WTC11 (cell line): ENCODE measurements at regions not wholly inside any gene's neighbourhood (a gene's known extent, or its start where the extent isn't known, plus 50 kb on each side); places are given as distances from the start of the nearest gene placed in this dataset.

Experiments
- ATAC-seq: fragments of 200-7000 bp; cut with Tn5 transposase; 2 replicates; pipeline ENCODE4 v1.10.0; 2021; ENCODE audit warnings: mild to moderate bottlenecking, moderate library complexity
- CTCF ChIA-PET: fragments of 300-600 bp; sonication (Branson Sonifier 250); formaldehyde crosslinking; loops from one replicate; lab custom pipeline; 2021; ENCODE audit warnings: antibody characterized with exemption; lab: Charles Lee
- POLR2A ChIA-PET: fragments of 350-600 bp; sonication (Branson Sonifier 250); formaldehyde crosslinking; loops from one replicate; lab custom pipeline; 2021; ENCODE audit warnings: antibody characterized with exemption; lab: Charles Lee
- DNase-seq: peaks from one replicate; pipeline ENCODE4 v3.0.0; 2021; ENCODE audit warnings: low spot score
- H3K27ac Mint-ChIP-seq: 2 replicates; pipeline ENCODE4 v1.8.0; 2021; ENCODE audit warnings: mixed read lengths
- H3K27me3 Mint-ChIP-seq: 2 replicates; pipeline ENCODE4 v1.8.0; 2021; ENCODE audit warnings: low read depth, mild to moderate bottlenecking, moderate library complexity, mixed read lengths
- H3K36me3 Mint-ChIP-seq: 2 replicates; pipeline ENCODE4 v1.8.0; 2021; ENCODE audit warnings: mixed read lengths
- H3K4me1 Mint-ChIP-seq: 2 replicates; pipeline ENCODE4 v1.8.0; 2022; ENCODE audit warnings: mixed read lengths
- H3K4me3 Mint-ChIP-seq: 2 replicates; pipeline ENCODE4 v1.8.0; 2021; ENCODE audit warnings: mild to moderate bottlenecking, moderate library complexity, mixed read lengths
- H3K9me3 Mint-ChIP-seq: 2 replicates; pipeline ENCODE4 v1.8.0; 2021; ENCODE audit warnings: mixed read lengths
- ARID4B ChIP-seq: sonication (generic); formaldehyde crosslinking; IDR thresholded peaks from 2 replicates; pipeline ENCODE4 v1.8.0; 2023; ENCODE audit warnings: missing genetic modification reagents, mild to moderate bottlenecking, borderline replicate concordance
- CREM ChIP-seq: sonication (generic); formaldehyde crosslinking; IDR thresholded peaks from 2 replicates; pipeline ENCODE4 v1.8.1; 2022; ENCODE audit warnings: mild to moderate bottlenecking, missing genetic modification reagents, moderate library complexity
- ELF4 ChIP-seq: sonication (generic); formaldehyde crosslinking; IDR thresholded peaks from 2 replicates; pipeline ENCODE4 v1.8.1; 2022; ENCODE audit warnings: low read depth, mild to moderate bottlenecking, moderate library complexity, missing genetic modification reagents
- EMX1 ChIP-seq: fragments of 250-450 bp; sonication (Bioruptor Pico); IDR thresholded peaks from 2 replicates; pipeline ENCODE4 v1.8.0; 2021; ENCODE audit warnings: mild to moderate bottlenecking
- ETV6 ChIP-seq: sonication (generic); formaldehyde crosslinking; IDR thresholded peaks from 2 replicates; pipeline ENCODE4 v1.8.1; 2022; ENCODE audit warnings: mild to moderate bottlenecking, missing genetic modification reagents
- FOXJ3 ChIP-seq: sonication (generic); formaldehyde crosslinking; IDR thresholded peaks from 2 replicates; pipeline ENCODE4 v1.9.0; 2021; ENCODE audit warnings: missing genetic modification reagents, mild to moderate bottlenecking, borderline replicate concordance
- IRF2 ChIP-seq: sonication (generic); formaldehyde crosslinking; IDR thresholded peaks from 2 replicates; pipeline ENCODE4 v1.8.0; 2022; ENCODE audit warnings: low read depth, missing genetic modification reagents, borderline replicate concordance
- MAX ChIP-seq: sonication (generic); formaldehyde crosslinking; IDR thresholded peaks from 2 replicates; pipeline ENCODE4 v1.8.0; 2022; ENCODE audit warnings: mild to moderate bottlenecking, missing genetic modification reagents
- NFATC4 ChIP-seq: fragments of 250-450 bp; sonication (Bioruptor Pico); IDR thresholded peaks from 2 replicates; pipeline ENCODE4 v1.9.0; 2021; ENCODE audit warnings: mild to moderate bottlenecking
- RORB ChIP-seq: fragments of 250-450 bp; sonication (Bioruptor Pico); IDR thresholded peaks from 2 replicates; pipeline ENCODE4 v1.9.0; 2021; ENCODE audit warnings: mild to moderate bottlenecking
- SMAD3 ChIP-seq: sonication (generic); formaldehyde crosslinking; IDR thresholded peaks from 2 replicates; pipeline ENCODE4 v1.8.0; 2022; ENCODE audit warnings: missing genetic modification reagents, mild to moderate bottlenecking, borderline replicate concordance
- SP1 ChIP-seq: sonication (generic); formaldehyde crosslinking; conservative IDR thresholded peaks from 2 replicates; pipeline ENCODE4 v1.8.1; 2022; ENCODE audit warnings: missing genetic modification reagents
- STAT6 ChIP-seq: sonication (generic); formaldehyde crosslinking; conservative IDR thresholded peaks from 2 replicates; pipeline ENCODE4 v1.8.1; 2023; ENCODE audit warnings: mild to moderate bottlenecking, low read depth, missing genetic modification reagents, moderate library complexity
- ZMAT4 ChIP-seq: fragments of 250-450 bp; sonication (Bioruptor Pico); IDR thresholded peaks from 2 replicates; pipeline ENCODE4 v1.9.0; 2021; ENCODE audit warnings: mild to moderate bottlenecking
- ZNF423 ChIP-seq: fragments of 250-450 bp; sonication (Bioruptor Pico); IDR thresholded peaks from 2 replicates; pipeline ENCODE4 v2.1.2; 2022; ENCODE audit warnings: mild to moderate bottlenecking, moderate library complexity
- ZNF425 ChIP-seq: fragments of 250-450 bp; sonication (Bioruptor Pico); conservative IDR thresholded peaks from 2 replicates; pipeline ENCODE4 v1.9.0; 2021; ENCODE audit warnings: mild to moderate bottlenecking
- TF ChIP-seq, protein P1 (sequence below): fragments of 250-450 bp; sonication (Bioruptor Pico); IDR thresholded peaks from 2 replicates; pipeline ENCODE4 v1.9.0; 2021; ENCODE audit warnings: mild to moderate bottlenecking, borderline replicate concordance

- TF ChIP-seq ZNF425: no peak
Observed at GRCh38 chr13:82627183-82627582, 1255.1 kb downstream of the SLITRK1 start (continued).

DNA sequence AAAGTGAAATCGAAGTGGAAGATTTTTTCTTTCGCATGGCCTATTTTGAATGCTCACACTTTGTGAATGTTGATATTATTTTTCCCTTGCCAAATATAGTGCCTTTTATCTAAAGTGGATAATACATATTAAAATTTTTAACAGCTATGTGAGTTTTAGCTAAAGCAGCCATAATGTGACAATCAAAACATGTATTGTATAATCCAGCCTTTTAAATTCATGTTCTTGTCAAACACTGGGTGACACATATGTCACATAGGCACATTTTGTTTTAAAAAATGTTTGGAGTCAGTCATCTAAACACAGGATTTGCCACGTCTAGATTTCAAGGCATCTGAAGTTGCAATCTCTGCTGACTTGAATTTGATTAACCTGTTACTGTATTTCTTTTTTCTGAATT is 1256.6 kb downstream of the SLITRK1 start:
- no peaks in the 10 kb centered on the region for H3K4me1 Mint-ChIP-seq
- TF ChIP-seq ELF4: no peak
- TF ChIP-seq, protein P1, sequence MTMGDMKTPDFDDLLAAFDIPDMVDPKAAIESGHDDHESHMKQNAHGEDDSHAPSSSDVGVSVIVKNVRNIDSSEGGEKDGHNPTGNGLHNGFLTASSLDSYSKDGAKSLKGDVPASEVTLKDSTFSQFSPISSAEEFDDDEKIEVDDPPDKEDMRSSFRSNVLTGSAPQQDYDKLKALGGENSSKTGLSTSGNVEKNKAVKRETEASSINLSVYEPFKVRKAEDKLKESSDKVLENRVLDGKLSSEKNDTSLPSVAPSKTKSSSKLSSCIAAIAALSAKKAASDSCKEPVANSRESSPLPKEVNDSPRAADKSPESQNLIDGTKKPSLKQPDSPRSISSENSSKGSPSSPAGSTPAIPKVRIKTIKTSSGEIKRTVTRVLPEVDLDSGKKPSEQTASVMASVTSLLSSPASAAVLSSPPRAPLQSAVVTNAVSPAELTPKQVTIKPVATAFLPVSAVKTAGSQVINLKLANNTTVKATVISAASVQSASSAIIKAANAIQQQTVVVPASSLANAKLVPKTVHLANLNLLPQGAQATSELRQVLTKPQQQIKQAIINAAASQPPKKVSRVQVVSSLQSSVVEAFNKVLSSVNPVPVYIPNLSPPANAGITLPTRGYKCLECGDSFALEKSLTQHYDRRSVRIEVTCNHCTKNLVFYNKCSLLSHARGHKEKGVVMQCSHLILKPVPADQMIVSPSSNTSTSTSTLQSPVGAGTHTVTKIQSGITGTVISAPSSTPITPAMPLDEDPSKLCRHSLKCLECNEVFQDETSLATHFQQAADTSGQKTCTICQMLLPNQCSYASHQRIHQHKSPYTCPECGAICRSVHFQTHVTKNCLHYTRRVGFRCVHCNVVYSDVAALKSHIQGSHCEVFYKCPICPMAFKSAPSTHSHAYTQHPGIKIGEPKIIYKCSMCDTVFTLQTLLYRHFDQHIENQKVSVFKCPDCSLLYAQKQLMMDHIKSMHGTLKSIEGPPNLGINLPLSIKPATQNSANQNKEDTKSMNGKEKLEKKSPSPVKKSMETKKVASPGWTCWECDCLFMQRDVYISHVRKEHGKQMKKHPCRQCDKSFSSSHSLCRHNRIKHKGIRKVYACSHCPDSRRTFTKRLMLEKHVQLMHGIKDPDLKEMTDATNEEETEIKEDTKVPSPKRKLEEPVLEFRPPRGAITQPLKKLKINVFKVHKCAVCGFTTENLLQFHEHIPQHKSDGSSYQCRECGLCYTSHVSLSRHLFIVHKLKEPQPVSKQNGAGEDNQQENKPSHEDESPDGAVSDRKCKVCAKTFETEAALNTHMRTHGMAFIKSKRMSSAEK (CRISPR knock-in tag): no peak
- TF ChIP-seq ZNF423 (CRISPR knock-in tag): no peak
- no peak for TF ChIP-seq SMAD3 (CRISPR knock-in tag)
- TF ChIP-seq CREM (CRISPR knock-in tag): no peak
- no peak for TF ChIP-seq NFATC4
- no peak for TF ChIP-seq RORB (CRISPR knock-in tag)
- no peak for TF ChIP-seq MAX (CRISPR knock-in tag)
- TF ChIP-seq ARID4B (CRISPR knock-in tag): no peak
- TF ChIP-seq IRF2 (CRISPR knock-in tag): no peak

DNA sequence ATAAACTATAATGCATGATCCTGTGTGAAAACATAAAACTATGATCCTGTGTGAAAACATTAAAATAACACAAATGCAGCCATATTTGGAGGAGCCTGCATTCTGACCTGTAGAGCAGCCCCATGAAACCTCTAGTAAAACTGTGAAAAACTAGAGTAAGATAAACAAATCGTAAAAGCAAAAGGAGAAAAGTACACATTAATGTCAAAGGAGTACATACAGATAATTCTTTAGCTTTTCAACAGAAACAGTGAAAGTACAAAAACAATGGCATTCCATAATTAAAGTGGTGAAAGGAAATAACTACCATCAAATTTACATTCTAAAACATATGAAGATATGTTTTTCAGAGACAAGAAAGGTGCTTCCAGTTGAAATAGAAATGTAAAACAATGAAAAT is 1267.2 kb downstream of the SLITRK1 start:
- CTCF ChIA-PET: no interaction called here
- Mint-ChIP-seq H3K27ac (no peak overlapping the region), H3K4me3 (no peak overlapping the region), H3K9me3 (no peaks in the 10 kb centered on the region), H3K36me3 (no peaks in the 10 kb centered on the region), H3K4me1 (peaks cover 3% of the 10 kb centered on the region; the same call in 1 of the 2 replicates), H3K27me3 (no peaks in the 10 kb centered on the region)
- ATAC-seq (no peak), DNase-seq (no peak)
- POLR2A ChIA-PET: no interaction called here
- TF ChIP-seq ZNF425 (no peak), NFATC4 (no peak), ETV6 (no peak), STAT6 (CRISPR knock-in tag) (no peak), SP1 (CRISPR knock-in tag) (no peak), ZMAT4 (no peak), FOXJ3 (no peak), EMX1 (CRISPR knock-in tag) (no peak)

More for the DNA sequence above, 1256.6 kb downstream of the SLITRK1 start:
- DNase-seq: no peak
- no peak for ATAC-seq
- Mint-ChIP-seq H3K27ac (no peak overlapping the region), H3K9me3 (peaks cover 4% of the 10 kb centered on the region; the same call in 1 of the 2 replicates), H3K4me3 (no peak overlapping the region), H3K27me3 (no peaks in the 10 kb centered on the region), H3K36me3 (no peaks in the 10 kb centered on the region)
- ChIA-PET POLR2A (no interaction called here), CTCF (no interaction called here)
